GM18502 (cell line): ENCODE measurements at regions not wholly inside any gene's neighbourhood (a gene's known extent, or its start where the extent isn't known, plus 50 kb on each side); places are given as distances from the start of the nearest gene placed in this dataset.

Source experiments
- ATAC-seq: cut with Tn5 transposase; IDR thresholded peaks from one replicate; pipeline ENCODE4 v1.9.1; 2021; ENCODE audit warnings: mild to moderate bottlenecking; ENCODE audit not compliant: unreplicated experiment, poor library complexity

DNA sequence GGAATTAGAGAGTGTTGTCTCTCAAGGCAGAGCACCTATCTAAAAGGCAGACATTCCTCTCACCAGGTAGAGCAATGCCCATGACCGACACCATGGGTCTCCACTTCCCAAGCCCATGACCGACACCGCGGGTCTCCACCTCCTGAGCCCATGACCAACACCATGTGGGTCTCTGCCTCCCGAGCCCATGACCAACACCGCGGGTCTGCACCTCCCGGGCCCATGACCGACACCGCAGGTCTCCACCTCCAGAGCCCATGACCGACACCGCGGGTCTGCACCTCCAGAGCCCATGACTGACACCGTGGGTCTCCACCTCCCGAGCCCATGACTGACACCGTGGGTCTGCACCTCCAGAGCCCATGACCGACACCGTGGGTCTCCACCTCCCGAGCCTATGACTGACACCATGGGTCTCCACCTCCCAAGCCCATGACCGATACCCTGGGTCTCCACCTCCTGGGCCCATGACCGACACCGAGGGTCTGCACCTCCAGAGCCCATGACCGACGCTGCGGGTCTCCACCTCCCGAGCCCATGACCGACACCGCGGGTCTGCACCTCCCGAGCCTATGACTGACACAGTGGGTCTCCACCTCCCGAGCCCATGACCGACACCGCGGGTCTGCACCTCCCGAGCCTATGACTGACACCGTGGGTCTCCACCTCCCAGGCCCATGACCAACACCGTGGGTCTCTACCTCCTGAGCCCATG, 262.4 kb upstream of the SALL3 start:
- no peak for ATAC-seq

DNA sequence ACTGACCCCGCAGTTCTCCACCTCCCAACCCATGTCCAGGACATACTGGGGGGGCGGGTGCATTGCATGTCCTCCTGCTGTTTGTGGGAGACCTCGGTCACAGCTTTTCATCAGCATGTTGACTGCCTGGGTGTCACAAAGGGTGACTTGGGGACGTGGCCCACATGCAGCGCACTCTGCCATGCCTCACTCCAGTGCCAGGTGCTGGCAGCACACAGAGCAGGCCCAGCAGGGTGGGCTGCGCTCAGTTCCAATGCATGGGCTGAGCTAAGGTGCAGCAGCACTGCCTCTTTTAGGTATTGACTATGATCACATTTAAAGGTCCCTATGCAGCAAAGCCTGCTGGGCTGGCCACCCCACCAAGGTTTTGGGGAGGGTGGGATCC, 261.9 kb upstream of the SALL3 start:
- ATAC-seq = no peak

DNA sequence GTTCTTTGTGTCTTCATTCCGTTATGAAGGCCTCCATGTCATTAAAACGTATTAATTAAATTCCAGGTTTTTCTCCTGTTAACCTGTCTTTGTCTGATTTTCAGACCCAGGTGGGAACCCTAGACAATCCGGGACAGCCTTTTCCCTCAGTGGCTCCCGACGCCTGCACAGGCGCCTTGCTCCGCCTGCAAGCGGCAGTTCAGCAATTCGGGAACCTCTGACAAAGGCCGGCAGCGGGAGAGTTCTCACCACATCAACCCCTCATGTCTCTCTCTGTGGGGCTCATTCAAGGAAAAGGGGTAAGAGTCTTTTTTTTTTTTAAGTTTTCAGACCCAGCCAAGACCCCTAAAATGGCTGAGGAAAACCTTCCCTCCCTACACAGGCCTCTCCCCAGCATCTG, 259.8 kb upstream of the SALL3 start:
- ATAC-seq = no peak

DNA sequence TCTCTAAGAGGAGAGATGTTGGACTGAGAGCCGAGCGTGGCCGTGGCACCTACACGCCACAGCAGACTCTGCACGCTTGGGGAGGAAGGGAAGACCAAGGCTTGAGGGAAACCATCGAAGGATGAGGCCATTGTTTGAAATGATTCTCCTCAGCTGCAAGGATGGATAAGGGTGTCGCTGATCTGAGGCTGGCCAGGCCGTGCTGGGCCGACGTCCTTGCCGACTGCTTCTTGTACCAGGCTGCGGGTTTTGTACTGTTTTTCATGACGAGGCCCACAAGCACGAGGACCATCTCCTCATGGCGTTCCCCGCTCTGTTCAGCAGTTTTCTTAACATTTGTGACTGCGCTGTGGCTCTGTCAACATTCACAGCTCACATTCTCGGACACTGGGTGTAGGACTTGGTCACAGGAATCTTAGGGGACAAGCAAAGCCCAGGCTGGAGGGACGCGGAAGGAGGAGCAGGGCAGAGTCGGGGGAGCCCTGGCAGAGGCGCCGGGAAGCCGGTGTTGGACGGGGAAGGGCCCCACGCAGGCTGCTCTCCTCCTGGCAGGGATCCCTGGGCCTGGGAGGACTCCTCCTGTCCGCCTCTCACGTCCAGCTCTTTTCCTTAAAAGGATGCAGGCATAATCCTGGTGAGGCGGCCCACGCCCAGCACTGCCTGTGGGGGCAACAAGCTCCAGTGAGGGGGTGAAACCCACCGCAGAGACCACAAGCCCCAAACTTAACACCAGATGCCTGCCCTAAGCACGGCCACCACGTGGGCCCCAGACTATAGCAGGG, 259.0 kb upstream of the SALL3 start:
- no peak for ATAC-seq

DNA sequence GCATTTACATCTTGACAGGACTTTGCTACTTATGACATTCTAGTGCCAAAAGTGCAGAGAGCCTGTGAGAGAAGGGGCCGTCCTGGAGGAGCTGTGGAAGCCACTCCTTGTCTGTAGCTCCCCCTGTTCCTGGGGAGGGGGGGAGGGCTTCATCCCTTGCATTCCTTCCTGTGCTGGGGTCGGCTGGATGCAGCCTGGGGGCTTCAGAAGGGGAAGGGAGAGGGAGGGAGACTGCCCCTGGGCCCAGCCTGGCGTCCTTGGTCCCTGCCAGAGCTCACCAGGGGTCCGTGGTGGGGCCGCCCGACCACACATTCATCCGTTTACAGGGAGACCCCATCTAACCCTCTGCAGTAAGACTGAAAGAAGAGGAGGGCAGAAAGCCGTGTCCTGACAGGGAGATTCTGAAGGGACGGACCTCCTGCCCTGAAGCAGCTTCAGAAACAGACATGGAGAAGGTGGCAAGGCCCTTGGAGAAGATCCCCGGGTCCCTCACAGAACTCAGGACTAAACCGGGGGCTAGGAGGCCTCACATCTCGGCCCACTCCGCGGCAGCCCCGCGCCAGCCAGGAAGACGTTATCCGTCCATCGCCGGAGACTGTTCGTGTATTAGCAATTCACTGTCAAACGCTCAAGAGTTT, 258.3 kb upstream of the SALL3 start:
- ATAC-seq = no peak

DNA sequence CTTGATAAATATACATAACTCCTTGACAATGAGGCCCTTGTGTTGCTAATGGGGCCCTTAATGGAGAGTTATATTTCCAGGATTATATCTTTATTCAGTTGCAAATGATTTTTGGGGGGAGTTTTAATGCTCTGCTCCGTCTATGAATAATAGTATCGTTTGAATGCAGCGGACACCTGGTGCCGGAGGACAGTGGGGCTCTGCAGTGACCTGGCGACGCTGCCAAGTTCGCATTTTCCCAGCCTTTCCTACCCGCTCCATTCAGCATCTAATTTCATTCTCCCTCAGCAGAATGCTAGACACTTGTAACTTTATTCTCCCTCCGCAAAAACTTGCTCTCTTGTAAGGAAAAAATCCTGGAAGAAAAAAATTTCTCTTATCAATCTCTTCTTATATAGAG, 257.6 kb upstream of the SALL3 start:
- no peak for ATAC-seq

DNA sequence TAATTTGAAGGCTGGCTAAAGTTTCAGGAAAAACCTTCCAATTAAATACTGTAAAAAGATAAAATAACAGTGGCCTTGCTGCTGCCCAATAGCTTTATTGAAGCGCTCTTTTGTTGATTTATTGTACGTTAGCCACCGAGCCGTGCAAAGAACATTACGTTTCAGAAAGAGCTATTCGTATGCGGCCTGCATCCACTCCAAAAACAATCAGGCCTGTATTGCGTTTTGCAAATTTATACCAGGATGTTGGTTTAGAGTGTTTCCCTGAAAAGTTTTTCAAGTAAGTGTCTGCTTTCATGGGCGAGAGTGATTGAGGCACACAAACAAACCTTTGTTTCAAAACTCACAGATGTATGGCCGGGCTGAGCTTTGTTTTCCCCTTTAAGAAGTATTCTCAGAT, 257.2 kb upstream of the SALL3 start:
- no peak for ATAC-seq

DNA sequence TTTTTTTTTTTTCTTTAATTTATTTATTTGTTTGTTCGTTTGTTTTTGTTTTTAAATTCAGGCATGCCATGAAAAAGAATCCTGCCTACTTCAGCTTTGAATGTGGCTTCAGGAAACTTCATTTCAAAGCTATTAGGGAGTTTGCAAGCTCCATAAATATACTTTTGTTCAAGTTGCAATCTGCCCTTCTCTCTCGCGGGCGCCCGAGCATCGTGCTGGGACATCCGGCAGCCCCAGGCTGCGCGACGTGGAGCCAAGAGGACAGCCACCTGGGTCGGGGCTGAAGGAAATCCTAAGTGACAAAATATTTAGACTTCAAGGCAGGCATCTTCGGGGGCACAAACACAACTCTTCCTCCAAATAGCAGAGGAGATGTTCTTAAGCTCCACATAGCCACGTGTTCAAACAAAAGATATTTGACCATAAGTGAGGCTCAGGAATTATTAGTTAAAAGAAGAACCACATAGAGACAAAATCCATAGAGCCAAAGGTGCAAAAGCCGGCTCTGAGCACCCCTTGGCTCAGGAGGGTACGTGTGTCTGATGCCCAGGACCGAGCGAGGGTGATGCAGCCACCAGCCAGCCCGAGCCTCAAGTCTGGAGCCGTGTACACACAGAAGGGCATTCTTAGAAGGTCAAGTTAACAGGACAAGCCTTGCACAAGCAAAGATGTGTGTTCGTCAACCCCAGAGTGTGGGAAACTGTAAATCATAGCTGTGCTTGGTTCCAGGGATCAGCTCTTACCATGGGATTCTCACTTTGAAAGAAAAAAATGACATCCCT, 256.5 kb upstream of the SALL3 start:
- ATAC-seq = no peak

DNA sequence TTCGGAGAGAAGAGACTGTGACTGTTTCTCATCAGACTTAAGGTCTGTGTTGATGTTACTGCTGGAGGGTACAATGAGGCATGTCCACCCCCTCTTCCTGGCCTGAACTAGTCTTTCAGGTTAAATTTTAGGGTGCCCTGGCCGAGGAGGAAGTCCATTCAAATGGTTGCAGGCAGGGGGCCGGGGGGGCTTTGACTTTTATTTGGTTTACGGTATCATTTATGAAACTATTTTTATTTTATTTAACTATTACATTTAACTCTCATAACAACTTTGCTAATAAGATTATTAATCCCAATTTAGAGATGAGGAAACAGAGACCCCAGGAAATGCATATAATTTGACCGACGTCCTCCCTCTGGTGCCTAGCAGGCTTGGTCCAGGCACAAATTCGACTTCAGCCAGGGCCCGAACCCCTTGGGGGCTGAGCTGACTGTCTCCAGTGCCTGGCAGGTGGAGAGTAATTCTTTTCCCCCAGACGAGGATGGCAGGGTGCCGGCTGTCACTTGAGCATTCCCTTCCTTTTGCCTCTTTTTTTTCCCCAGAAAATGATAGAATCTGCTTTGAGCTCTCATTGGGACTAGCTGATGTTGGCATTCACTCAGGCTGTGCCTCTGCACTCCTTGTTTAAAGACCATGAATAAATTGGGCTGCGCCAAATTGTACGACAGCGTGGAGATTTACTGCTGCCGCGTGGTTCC, 255.3 kb upstream of the SALL3 start:
- no peak for ATAC-seq

DNA sequence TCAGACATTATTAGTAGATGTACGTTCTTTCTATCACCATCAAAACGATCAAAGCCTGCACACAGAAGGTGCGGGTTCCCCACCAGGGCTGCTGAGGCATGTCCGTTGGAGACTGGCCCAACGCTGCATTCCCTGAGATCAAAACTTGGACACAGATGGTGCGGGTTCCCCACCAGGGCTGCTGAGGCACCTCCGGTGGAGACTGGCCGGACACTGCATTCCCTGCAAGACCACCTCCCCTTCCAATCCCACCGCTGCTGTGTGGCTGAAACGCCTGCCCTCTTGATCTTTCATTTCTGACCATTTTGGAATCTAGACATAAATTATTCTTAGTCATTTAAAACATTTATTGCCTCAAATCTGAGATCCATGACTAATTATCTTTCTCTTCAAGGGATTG, 254.2 kb upstream of the SALL3 start:
- ATAC-seq = no peak

DNA sequence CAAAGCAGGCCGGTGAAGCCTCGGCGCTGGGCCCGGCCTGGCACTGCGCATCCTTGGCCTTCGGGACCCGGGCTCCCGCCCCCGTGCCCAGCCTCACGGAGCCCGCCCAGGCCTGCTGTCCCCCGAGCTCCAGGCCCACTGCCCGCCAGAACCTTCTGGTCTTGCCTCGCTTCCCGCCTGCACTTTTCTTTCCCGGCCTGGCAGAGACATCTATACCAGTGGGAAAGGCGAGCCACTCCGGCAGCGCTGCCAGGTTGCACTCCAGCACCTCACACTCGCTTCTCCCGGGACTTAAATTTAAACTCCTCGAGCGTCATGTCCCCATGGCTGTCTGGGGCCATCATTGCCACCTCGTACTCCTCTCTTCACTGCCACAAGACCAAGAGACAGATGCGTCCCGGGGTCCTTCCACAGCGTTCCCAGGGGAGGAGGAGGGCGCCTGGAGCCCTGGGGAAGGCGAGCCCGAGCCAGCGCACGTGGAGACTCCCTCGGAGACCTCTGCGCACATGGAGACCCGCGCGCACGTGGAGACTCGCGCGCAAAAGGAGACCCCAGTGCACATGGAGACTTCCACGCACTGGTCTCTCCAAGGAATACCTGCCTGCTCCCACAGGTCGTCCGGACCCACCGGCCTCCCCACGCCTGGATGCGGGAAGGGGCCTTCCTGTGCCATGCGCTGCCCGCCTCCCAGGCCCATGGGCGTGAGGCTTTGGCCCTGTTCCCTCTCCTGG, 253.1 kb upstream of the SALL3 start:
- no peak for ATAC-seq

DNA sequence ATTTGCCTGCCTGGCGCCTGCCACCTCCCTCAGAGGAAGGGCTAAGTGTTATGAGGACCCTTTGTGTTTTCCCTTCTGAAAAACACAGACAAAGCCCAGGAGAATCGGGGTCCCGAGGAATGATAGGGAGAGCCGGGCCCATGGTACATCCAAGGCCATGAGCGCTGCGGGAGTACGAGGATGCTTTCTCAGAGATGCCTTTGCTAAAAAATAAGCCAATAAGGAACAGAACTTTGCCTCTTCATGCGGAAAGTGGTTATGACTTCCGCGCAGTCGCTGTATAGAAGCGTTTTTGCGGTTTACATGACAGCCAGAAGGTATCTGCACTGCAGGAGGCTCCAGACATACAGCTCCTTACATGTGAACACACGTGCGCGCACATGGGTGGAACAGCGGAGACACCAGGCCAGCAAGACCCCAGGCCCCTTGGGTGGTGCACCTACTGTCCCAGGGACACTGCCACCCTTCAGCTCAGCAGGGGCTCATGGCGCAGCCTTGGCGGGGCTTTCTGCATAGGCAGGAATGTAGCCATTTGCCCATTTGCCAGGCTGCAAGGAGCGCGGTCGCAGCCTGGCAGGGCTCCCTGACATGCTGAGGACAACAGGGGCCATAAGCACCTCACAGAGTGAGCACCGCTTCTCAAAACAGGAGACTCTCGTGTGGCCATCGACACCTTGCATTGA, 252.4 kb upstream of the SALL3 start:
- ATAC-seq = no peak

DNA sequence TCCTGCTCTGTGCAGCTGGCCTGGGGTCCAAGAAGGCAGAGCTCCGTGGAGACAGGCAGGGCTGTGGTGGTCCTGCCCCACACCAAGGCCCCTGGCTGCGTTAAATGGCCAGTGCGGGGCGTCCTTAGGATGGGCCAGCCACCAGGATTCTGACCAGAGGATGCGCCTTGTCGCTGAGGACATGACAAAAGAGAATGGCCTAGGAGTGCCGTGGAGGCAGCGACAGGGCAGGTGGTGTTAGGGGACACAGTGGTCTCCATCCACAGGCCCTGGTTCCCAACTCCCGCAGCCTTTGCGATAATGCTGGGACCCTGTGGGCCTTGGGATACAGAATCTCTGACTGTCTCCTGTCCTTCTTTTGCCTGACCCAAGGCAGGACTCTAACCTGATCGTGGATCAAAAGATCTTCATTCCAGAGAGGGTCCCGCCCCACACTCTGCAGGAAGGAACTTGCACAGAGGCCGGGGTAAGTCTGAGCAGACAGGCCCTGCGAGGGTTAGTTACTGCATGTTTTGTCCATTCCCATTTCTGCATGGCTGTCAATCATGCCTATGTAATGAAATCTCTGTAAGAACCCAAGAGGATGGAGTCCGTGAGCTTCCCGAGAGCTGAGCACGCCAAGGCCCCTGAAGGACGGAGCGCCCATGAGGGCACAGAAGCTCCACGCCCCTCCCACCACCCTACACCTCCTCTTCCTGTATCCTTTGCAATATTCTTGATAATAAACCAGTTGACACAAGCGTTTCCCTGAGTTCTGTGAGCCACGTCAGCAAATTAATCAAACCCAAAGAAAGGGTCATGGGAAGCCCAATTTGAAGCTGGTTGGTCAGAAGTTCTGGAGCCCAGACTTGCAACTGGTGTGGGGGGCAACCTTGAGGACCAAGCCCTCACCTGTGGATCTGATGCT, 251.5 kb upstream of the SALL3 start:
- no peak for ATAC-seq

DNA sequence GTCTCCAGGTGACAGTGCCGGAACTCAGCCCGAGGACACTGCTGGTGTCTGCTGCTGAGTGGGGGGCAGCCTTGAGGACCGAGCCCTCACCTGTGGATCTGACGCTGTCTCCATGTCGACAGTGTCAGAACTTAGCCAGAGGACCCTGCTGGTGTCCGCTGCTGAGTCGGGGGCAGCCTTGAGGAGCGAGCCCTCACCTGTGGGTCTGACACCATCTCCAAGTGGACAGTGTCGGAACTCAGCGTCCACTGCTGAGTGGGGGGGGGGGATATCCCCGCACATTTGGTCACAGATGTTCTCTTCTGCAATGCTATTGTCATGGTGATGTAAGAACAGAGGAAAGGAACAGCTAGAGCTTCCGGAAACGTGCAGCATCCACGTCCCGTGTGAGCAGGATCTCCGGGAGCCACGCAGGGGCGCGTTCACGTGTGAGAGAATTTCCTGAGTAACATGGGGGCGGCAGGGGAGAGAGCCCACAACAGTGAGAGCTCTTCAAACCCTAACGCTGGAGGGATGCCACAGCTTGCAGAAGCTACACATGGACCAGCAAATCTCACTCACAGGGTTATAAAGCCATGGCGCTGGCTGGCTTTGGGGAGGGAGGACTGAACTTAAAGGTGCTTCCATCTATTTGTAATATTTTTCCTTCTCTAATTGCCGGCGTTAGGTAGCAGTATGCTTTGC, 250.7 kb upstream of the SALL3 start:
- ATAC-seq = no peak

DNA sequence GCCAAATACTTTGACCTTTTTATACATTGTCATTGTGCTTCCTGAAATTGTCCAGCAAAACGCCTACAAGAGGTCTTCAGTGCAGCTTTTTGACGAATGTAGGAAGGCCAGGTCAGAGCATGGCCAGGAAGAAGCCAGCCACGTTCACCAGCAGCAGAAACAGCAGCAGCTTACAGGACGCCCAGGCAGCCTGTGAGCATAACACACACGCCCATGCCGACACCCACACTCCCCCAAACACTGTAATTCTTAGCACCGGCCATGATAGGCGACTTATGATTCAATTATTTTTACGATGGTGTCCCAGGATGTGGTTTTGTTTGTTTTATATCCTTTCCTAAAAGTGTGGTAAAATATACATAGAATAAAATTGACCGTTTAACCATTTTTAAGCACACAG, 249.1 kb upstream of the SALL3 start:
- no peak for ATAC-seq

DNA sequence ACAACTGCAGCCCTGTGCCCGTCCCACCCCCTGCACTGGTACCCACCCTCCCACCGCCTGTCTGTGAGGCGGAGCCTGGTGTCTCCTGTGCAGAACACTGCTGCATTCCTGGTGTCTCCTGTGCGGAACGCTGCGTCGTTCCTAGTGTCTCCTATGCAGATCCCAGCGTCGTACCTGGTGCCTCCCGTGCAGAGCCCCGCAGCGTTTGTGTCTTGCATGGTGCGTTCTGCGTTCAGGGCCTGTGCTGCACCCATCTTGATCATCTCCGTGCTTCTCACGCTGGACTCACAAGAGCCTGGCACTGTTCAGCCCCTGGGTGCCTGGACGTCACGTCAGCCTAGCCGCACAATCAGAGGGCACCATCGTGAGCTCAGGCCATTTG, 248.6 kb upstream of the SALL3 start:
- no peak for ATAC-seq

DNA sequence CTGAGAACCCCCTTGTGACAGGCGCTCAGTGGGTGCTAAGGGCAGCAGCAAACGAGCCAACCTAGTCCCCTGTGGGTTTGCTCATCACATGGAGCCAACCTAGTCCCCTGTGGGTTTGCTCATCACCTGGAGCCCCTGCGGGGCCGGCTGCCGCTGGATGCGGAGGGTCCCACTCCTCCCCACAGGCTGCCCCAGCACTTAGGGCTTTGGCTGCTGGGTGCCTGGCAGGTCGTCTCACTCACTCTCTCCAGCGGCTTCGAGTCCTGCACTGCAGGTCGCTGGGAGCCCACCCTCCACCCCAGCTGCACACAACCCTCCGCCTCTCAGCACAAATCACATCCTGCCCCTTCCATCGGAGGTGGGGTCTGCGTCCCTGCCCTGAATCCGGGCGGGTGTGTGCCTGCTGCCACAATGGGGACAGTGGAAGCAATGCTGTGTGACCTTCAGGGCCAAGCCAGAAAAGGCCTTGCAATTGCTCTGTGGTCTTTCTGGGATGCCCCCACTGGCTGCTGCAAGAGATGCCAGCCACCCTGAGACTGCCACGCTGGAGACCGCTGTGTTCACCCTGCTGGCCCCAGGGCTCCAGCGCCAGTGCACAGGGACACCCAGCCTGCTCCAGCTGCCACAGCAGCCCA, 248.1 kb upstream of the SALL3 start:
- ATAC-seq = no peak
